ENCODE measurements at regions not wholly inside any gene's neighbourhood (a gene's known extent, or its start where the extent isn't known, plus 50 kb on each side); places are given as distances from the start of the nearest gene placed in this dataset.

DNA sequence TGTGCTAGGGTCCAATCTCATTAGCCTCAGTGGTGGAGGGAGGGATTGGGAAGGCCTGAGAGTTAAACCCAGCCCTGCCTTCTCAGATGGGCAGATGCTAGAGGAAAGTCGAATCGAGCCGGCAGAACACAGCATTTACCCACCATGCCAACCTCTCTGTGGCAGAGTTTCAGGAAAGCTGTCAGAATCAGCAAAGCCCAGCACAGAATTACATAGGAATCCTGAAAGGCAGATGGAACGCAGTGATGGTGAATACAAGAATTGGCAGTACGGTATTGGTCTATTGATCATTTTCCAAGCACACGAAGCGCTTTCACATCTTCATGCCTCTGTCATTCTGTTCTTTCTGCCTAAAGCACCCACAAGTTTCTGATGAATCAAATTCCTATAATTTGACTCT, 417.7 kb upstream of the RBMS3 start:
- Histone ChIP-seq H3K27ac (ENCODE audit: control insufficient read depth, insufficient read depth, low read length) (no peak overlapping the region), H4K20me1 (ENCODE audit: control insufficient read depth, extremely low read depth, insufficient read depth, low read length) (no peaks in the 10 kb centered on the region), H3K79me2 (ENCODE audit: control insufficient read depth, insufficient read depth, low read length) (no peaks in the 10 kb centered on the region), H3K4me3 (ENCODE audit: control insufficient read depth in 2 of 3, extremely low read depth in 1 of 3, insufficient read depth in 2 of 3, low read depth in 1 of 3, low read length in 3 of 3) (no peak overlapping the region), H3K36me3 (ENCODE audit: control insufficient read depth in 2 of 2, extremely low read depth in 1 of 2, insufficient read depth in 2 of 2, low read length in 2 of 2) (no peaks in the 10 kb centered on the region), H3K4me2 (ENCODE audit: control insufficient read depth, extremely low read depth, insufficient read depth, low read depth, low read length) (no peak overlapping the region), H2AFZ (ENCODE audit: control insufficient read depth, low read length) (no peak overlapping the region), H3K27me3 (ENCODE audit: control insufficient read depth, extremely low read depth, insufficient read depth, low read length) (no peaks in the 10 kb centered on the region), H3K4me1 (ENCODE audit: control insufficient read depth, extremely low read depth, insufficient read depth, low read length) (no peaks in the 10 kb centered on the region), H3K9me1 (ENCODE audit: control insufficient read depth, extremely low read depth, insufficient read depth, low read length) (no peaks in the 10 kb centered on the region), H3K9ac (ENCODE audit: control insufficient read depth, extremely low read depth, insufficient read depth, low read length) (no peak overlapping the region), H3K9me3 (ENCODE audit: control insufficient read depth, low read depth, low read length) (no peaks in the 10 kb centered on the region)
- FAIRE-seq (no peak), DNase-seq (ENCODE audit: low read depth, low spot score) (no peak)
- dilution Hi-C loops (cut with MboI; ENCODE audit: extremely low pct_ligation_motif_present, low sequenced_read_pairs), result no loop called here
- TF ChIP-seq, protein P1, sequence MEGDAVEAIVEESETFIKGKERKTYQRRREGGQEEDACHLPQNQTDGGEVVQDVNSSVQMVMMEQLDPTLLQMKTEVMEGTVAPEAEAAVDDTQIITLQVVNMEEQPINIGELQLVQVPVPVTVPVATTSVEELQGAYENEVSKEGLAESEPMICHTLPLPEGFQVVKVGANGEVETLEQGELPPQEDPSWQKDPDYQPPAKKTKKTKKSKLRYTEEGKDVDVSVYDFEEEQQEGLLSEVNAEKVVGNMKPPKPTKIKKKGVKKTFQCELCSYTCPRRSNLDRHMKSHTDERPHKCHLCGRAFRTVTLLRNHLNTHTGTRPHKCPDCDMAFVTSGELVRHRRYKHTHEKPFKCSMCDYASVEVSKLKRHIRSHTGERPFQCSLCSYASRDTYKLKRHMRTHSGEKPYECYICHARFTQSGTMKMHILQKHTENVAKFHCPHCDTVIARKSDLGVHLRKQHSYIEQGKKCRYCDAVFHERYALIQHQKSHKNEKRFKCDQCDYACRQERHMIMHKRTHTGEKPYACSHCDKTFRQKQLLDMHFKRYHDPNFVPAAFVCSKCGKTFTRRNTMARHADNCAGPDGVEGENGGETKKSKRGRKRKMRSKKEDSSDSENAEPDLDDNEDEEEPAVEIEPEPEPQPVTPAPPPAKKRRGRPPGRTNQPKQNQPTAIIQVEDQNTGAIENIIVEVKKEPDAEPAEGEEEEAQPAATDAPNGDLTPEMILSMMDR (optimal IDR thresholded peaks at IDR 0.05 in 1 of 3, IDR thresholded peaks at IDR 0.05 in 1 of 3, conservative IDR thresholded peaks at IDR 0.05 in 1 of 3; ENCODE audit: extremely low read depth in 1 of 3, insufficient read depth in 2 of 3, low read length in 3 of 3), result no peak
- TF ChIP-seq EZH2 (IDR thresholded peaks at IDR 0.05; ENCODE audit: low read length), result no peak

DNA sequence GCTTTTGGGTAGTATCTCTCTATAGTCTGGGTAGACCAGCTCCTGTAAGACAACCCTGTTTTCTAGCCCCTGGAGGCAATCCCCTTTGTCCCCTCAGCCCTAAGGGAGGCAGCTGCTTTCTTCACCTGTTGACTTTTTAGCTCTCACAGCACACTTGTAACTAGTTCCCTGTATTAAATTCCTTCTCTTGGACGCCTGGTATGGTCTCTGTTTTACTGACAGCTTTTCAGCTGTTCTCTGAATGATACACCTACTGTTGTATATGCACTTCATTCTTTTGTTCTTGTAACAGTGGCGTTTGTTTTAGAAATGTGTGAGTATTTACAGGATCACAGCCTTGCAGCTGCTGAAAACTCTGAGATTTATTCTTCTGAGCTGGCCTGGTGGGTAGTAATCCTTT, 413.0 kb upstream of the RBMS3 start:
- H3K79me2 ChIP-seq (ENCODE audit: control insufficient read depth, insufficient read depth, low read length), result no peaks in the 10 kb centered on the region
- no peak overlapping the region for H3K27ac ChIP-seq (ENCODE audit: control insufficient read depth, insufficient read depth, low read length)
- no peak overlapping the region for H3K9ac ChIP-seq (ENCODE audit: control insufficient read depth, extremely low read depth, insufficient read depth, low read length)
- H3K4me3 ChIP-seq (ENCODE audit: control insufficient read depth in 2 of 3, extremely low read depth in 1 of 3, insufficient read depth in 2 of 3, low read depth in 1 of 3, low read length in 3 of 3), result no peak overlapping the region
- no peaks in the 10 kb centered on the region for H3K9me1 ChIP-seq (ENCODE audit: control insufficient read depth, extremely low read depth, insufficient read depth, low read length)
- FAIRE-seq (no peak), DNase-seq (ENCODE audit: low read depth, low spot score) (no peak)
- H2AFZ ChIP-seq (ENCODE audit: control insufficient read depth, low read length), result no peak overlapping the region
- no peaks in the 10 kb centered on the region for H3K4me1 ChIP-seq (ENCODE audit: control insufficient read depth, extremely low read depth, insufficient read depth, low read length)
- H3K27me3 ChIP-seq (ENCODE audit: control insufficient read depth, extremely low read depth, insufficient read depth, low read length), result no peaks in the 10 kb centered on the region
- H3K4me2 ChIP-seq (ENCODE audit: control insufficient read depth, extremely low read depth, insufficient read depth, low read depth, low read length), result no peak overlapping the region
- TF ChIP-seq EZH2 (IDR thresholded peaks at IDR 0.05; ENCODE audit: low read length), result no peak
- TF ChIP-seq, protein P1 (optimal IDR thresholded peaks at IDR 0.05 in 1 of 3, IDR thresholded peaks at IDR 0.05 in 1 of 3, conservative IDR thresholded peaks at IDR 0.05 in 1 of 3; ENCODE audit: extremely low read depth in 1 of 3, insufficient read depth in 2 of 3, low read length in 3 of 3), result no peak
- no peaks in the 10 kb centered on the region for H3K36me3 ChIP-seq (ENCODE audit: control insufficient read depth in 2 of 2, extremely low read depth in 1 of 2, insufficient read depth in 2 of 2, low read length in 2 of 2)
- no peaks in the 10 kb centered on the region for H3K9me3 ChIP-seq (ENCODE audit: control insufficient read depth, low read depth, low read length)
- dilution Hi-C loops (cut with MboI; ENCODE audit: extremely low pct_ligation_motif_present, low sequenced_read_pairs), result no loop called here
- H4K20me1 ChIP-seq (ENCODE audit: control insufficient read depth, extremely low read depth, insufficient read depth, low read length), result no peaks in the 10 kb centered on the region

All from keratinocyte (primary cell).